GM12891 (cell line): ENCODE measurements at regions not wholly inside any gene's neighbourhood (a gene's known extent, or its start where the extent isn't known, plus 50 kb on each side); places are given as distances from the start of the nearest gene placed in this dataset.
A peak's percentile ranks its signal among the peaks of the same experiment; 100 is the strongest.

Source experiments
- DNase-seq: peaks from one replicate; pipeline ENCODE4 v3.0.0; 2011; ENCODE audit warnings: low spot score; ENCODE audit not compliant: insufficient read length
- FAIRE-seq: peaks from 2 replicates; lab custom pipeline; 2011; peaks lifted over from hg19 to GRCh38; lab: Jason Lieb, UNC
- PAX5 ChIP-seq: IDR thresholded peaks from 2 replicates; pipeline ENCODE4 v1.6.1; 2011; ENCODE audit warnings: low read length, moderate library complexity, mild to moderate bottlenecking; ENCODE audit not compliant: insufficient read depth, severe bottlenecking
- POLR2A ChIP-seq: IDR thresholded peaks from 2 replicates; pipeline ENCODE4 v1.6.1; 2011; ENCODE audit warnings: low read depth, low read length, control low read depth
- POLR2AphosphoS5 ChIP-seq: IDR thresholded peaks from 2 replicates; pipeline ENCODE4 v1.6.1; 2011; ENCODE audit warnings: low read depth, low read length, control low read depth
- POU2F2 ChIP-seq: IDR thresholded peaks from 2 replicates; pipeline ENCODE4 v1.6.1; 2011; ENCODE audit warnings: low read depth, mild to moderate bottlenecking, control low read depth, low read length, moderate library complexity
- SPI1 ChIP-seq: IDR thresholded peaks from 2 replicates; pipeline ENCODE4 v1.6.1; 2011; ENCODE audit warnings: low read depth, low read length, control low read depth
- TAF1 ChIP-seq: IDR thresholded peaks from 2 replicates; pipeline ENCODE4 v1.6.1; 2011; ENCODE audit warnings: low read depth, low read length, control low read depth

DNA sequence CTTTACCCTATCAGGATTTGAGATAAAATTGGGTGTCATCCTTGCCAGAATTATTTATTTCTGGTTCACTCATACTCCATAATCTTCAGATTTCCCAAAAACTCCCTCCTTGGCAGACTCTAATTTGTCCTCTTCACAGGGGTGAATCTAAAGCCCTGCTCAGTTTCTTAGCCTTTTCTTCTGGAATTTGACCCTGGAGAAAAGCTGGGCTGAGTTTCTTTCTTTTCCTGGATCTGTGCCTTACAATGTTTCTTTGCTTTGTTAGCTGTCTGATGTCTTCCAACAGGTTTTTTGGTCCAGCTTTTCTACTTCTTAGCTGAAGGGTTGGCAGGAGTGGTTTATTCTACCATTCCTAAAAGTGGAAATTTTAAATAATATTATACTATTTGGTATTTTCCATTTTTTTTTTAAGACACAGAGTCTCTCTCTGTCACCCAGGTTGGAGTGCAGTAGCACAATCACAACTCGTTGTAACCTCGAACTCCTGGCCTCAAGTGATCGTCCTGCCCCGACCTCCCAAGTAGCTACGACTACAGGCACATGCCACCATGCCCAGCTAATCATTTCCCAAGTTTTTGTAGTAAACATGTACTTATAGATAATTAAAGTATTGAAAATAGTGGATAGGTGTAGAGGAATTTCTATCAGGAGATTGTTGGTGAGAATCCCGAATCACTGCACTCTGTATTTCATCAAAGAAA, 138.4 kb upstream of the TWIST2 start:
- FAIRE-seq (no peak), DNase-seq (no peak)
- TF ChIP-seq PAX5 (no peak), SPI1 (no peak), POLR2A (no peak), POLR2AphosphoS5 (no peak), POU2F2 (no peak), TAF1 (no peak)

DNA sequence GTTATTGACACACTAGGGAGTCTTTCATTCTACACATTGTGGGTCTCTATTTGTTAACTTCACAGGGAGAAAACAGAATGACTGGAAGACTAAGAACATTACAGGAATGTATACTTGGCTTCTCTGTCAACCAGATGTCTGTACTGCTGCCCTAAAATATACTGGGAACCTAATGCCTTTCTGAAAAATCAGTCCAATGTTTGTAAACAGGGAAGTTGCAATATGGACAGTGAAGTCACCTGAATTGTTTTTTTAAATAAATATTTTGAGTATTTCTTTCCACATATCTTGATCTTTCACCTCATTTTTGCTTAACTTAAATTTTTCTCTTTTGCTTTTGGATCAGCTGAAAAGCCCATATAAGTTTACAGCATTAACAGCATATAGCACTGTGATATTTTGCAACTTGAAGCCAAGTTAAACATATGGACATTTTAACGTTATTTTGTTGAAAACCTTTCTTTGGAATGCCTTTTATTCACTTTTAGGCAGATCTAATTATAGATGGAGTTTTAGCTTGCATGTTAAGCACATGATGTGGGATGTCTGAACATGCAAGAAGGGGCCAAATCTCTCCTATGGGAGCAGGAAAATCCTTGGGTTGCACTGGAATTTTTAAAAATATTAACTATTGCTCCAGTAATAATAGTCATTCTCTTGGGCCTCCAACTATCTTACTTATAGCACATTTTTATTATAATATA, 137.7 kb upstream of the TWIST2 start:
- no peak for DNase-seq
- FAIRE-seq = no peak
- TF ChIP-seq SPI1 (no peak), TAF1 (no peak), POLR2AphosphoS5 (no peak), PAX5 (no peak), POLR2A (no peak), POU2F2 (no peak)

DNA sequence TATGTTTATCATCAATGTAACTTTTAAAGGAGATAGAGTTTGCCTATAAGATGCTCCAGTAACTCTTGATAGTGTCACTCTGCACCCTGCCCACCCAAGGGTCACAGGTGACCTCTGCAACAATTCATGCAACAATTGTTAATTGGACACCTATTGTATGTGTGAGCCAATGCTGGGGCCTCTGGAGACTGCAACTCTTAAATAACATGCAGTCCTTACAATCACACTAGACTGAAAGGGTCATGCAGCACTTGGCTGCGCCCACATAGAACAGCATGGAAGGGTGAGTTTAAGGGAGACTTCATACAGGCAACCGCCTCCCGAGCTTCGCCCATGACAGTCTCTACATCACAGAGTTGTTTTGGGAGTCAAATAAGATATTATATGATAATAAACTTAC, 137.1 kb upstream of the TWIST2 start:
- FAIRE-seq = no peak
- TF ChIP-seq POLR2A = no peak
- TF ChIP-seq SPI1 = no peak
- TF ChIP-seq TAF1 = no peak
- no peak for TF ChIP-seq POLR2AphosphoS5
- no peak for DNase-seq

DNA sequence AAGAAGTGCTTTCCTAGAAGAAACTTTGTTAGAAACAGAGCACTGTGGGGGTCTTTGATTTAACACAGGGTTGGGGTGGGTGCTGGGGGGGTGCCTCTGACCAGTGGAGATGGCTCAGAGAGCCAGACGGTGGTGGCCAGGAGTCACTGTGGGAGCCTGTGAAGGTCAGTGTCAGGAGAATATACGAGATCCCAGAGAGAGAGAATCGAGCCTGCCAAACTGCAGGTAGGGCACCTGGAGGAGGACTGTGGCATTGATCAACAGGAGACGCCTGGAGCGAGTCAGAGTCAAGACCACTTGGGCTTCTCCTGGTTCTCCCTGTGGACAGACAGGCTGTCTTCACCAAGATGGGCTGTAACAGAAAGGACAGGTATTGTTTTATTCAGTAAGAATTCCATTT, 136.5 kb upstream of the TWIST2 start:
- FAIRE-seq = no peak

DNA sequence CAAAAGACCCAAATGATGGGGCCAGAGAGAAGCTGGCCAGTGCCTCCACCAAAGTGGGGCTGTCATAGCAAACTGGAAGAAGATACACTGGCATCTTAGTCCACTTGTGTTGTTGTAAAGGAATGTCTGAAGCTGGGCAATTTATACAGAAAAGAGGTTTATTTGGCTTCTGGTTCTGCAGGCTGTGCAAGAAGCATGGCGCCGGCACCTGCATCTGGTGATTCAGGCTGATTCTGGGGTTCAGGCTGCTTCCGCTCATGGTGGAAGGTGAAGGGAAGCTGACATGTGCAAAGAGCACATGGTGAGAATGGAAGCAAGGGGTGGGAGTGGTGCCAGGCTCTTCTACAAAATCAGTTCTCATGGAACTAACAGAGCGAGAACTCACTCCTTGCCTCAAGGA, 135.9 kb upstream of the TWIST2 start:
- no peak for DNase-seq
- TF ChIP-seq PAX5 = no peak
- no peak for TF ChIP-seq TAF1
- TF ChIP-seq POLR2AphosphoS5 = no peak
- no peak for TF ChIP-seq SPI1
- no peak for FAIRE-seq

More for the DNA sequence above, 136.5 kb upstream of the TWIST2 start:
- TF ChIP-seq PAX5 = no peak
- no peak for TF ChIP-seq SPI1
- no peak for TF ChIP-seq POLR2AphosphoS5
- no peak for TF ChIP-seq POU2F2
- no peak for TF ChIP-seq TAF1
- TF ChIP-seq POLR2A = no peak
- no peak for DNase-seq

DNA sequence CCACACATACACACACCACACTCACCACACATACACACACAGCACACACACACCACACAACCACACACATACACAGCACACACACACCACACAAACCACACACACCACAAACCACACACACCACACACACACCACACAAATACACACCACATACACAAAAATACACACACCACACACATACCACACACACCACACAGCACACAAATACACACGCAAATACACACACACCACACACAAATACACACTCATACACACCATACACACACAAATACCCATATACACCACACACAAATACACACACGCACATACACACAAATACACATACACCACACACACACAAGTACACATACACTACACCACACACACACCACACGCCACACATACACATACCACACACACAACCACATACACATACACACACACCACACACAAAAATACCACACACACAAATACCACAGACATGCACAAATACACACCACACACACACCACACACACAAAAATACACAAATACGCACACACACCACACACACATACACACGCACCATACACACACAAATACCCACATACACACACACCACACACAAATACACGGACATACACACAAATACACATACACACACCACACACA, 134.6 kb upstream of the TWIST2 start:
- peak; percentile 85 for FAIRE-seq

DNA sequence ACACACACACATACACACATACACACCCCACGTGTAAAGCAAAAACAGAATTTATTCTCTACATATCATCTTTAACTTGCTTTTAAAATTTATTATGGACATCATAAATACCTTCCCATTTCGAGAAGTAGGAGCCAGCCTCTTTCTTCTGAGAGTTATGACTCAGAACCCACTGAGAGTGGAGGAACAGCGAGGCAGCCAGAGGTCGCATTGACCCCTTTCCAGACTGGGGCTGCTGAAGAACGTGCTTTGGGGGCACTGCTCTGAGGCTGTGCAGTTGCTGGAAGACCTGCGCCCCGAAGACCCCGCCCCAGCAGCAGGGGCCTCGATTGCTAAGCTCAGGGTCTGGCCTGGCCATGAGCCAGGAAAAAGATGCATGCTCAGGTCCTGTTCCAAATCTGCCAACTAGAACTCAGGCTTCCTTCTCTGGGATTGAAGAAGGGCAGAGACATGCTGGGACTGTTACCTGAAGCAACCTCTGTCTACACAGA, 133.8 kb upstream of the TWIST2 start:
- FAIRE-seq (no peak), DNase-seq (no peak)
- TF ChIP-seq SPI1 = no peak
- no peak for TF ChIP-seq PAX5

More for the DNA sequence above, 134.6 kb upstream of the TWIST2 start:
- DNase-seq = no peak
- TF ChIP-seq POLR2AphosphoS5 = no peak
- TF ChIP-seq TAF1 = no peak
- TF ChIP-seq POLR2A = no peak
- no peak for TF ChIP-seq POU2F2
- TF ChIP-seq PAX5 = no peak
- TF ChIP-seq SPI1 = no peak

DNA sequence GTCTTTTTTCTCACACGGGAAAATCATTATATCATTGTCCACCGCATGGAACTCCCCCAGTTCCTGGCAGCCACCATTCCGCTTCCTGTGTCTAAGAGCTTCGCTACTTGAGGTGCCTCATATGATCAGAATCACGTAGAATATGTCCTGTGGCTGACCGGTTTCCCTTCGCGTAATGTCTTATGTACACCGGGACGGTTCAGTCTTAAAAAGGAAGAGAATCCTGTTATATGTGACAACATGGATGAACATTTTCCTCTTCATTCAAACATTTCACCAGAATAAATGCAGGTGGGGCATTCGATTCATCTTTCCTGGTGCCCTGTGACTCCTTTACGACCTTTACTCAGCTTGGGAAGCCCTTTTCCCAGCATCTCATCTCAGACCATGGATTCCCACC, 131.7 kb upstream of the TWIST2 start:
- FAIRE-seq = no peak
- TF ChIP-seq PAX5 (no peak), TAF1 (no peak), POU2F2 (no peak), POLR2A (no peak), SPI1 (no peak), POLR2AphosphoS5 (no peak)
- DNase-seq = no peak

DNA sequence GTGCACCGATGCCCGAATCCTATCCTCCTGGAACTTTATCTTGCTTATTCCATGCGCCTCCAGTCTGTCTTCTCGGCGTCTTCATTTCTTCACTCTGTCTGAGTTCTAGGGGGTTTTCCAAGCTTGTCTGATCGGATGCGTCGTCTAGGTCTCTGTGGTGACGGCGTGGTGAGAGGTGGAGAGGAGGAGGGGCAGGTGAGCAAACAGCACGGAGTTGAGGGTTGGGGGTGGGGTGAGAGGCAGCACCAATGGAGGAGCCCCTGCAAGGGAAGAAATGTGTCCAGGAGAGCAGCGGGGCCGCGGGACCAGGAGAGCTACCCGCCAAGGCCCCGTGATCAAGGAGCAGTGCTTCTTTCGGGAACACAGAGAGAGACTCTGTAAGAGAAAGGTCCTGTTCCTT, 131.3 kb upstream of the TWIST2 start:
- TF ChIP-seq PAX5 (no peak), TAF1 (no peak), POLR2AphosphoS5 (no peak), SPI1 (no peak), POLR2A (no peak), POU2F2 (no peak)
- FAIRE-seq (no peak), DNase-seq (no peak)
